ENCODE measurements at regions not wholly inside any gene's neighbourhood (a gene's known extent, or its start where the extent isn't known, plus 50 kb on each side); places are given as distances from the start of the nearest gene placed in this dataset.

- TF ChIP-seq CTCF (IDR thresholded peaks at IDR 0.05), result no peak
- TF ChIP-seq POLR2AphosphoS5 (IDR thresholded peaks at IDR 0.05), result no peak
Measured at GRCh38 chr6:14415452-14415851, 297.9 kb downstream of the CD83 start.

All from sigmoid colon (tissue), 4 donors.